G401 (cell line): ENCODE measurements at regions not wholly inside any gene's neighbourhood (a gene's known extent, or its start where the extent isn't known, plus 50 kb on each side); places are given as distances from the start of the nearest gene placed in this dataset.

Experiments used
- DNase-seq: peaks from one replicate; pipeline ENCODE4 v3.0.0-alpha.2; 2015; ENCODE audit warnings: low spot score
- in situ Hi-C: cut with HindIII; loops from 2 replicates; pipeline ENCODE4 v1.10.0; 2016; ENCODE audit warnings: low sequenced_read_pairs, mixed read lengths

DNA sequence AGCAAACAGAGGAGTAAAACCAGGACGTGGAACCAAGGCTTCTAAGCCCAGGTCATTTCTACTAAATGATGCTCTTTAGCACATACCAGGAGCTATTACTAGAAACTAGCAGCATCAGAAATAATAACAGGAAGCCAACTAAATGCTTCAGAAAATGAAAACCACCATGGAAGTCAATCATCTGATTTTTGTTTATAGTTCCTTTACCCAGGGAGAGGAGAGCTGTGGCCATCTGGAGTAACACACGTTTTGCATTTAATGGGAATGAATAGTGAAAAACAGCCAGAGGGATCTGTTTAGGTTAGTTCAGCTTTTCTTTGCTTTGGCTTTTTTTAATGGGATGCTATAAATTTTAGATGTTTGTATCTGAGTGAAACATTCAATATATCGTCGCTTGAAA lies 250.7 kb upstream of the ARHGAP20 start:
- in situ Hi-C loops = no loop called here
- DNase-seq = no peak

GRCh38 chr11:110960167-110960566 lies 247.9 kb upstream of the ARHGAP20 start:
- DNase-seq = no peak
- in situ Hi-C loops = no loop called here

DNA sequence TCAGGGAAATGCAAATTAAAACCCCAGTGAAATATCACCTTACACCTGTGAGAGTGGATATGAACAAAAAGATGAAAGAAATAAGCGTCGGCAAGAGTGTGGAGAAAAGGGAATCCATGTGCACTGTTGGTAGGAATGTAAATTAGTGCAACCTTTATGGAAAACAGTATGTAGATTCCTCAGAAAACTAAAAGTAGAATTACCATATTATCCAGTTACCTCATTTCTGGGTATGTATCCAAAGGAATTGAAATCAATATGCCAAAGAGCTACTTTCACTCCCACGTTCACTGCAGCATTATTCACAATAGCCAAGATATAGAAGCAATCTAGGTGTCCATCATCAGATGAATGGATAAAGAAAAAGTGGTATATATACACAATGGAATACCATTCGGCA lies 246.0 kb upstream of the ARHGAP20 start:
- no peak for DNase-seq
- in situ Hi-C loops = no loop called here

- in situ Hi-C loops = no loop called here
- DNase-seq = no peak
These were observed 243.5 kb upstream of the ARHGAP20 start for GRCh38 chr11:110955776-110956175.

DNA sequence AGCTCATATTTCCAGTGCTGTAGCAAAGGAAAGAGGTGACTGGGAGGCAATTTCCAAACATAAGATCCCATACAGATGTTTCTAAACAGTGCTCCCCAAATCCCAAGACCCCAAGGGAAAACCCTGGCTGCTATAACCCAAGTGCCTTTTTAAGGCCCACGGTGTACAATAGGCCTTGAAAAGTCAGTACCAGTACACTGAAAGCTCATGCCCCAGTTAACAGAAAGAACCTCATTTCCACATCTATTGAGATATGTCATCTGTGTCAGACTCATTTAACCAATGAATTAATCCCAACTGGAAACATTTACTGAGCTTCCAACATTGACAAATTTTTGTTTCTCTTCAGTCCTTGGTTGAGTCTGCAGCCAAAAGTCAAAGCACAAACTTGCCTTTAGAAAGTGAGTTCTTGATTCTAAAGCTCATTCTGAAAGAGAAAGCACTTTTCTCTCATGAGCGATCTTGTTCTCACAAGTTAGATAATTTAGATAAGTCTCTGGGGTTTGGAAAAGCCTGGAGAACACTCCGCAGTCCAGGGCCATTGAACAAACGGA lies 239.8 kb upstream of the ARHGAP20 start:
- in situ Hi-C loops = no loop called here
- DNase-seq = no peak

DNA sequence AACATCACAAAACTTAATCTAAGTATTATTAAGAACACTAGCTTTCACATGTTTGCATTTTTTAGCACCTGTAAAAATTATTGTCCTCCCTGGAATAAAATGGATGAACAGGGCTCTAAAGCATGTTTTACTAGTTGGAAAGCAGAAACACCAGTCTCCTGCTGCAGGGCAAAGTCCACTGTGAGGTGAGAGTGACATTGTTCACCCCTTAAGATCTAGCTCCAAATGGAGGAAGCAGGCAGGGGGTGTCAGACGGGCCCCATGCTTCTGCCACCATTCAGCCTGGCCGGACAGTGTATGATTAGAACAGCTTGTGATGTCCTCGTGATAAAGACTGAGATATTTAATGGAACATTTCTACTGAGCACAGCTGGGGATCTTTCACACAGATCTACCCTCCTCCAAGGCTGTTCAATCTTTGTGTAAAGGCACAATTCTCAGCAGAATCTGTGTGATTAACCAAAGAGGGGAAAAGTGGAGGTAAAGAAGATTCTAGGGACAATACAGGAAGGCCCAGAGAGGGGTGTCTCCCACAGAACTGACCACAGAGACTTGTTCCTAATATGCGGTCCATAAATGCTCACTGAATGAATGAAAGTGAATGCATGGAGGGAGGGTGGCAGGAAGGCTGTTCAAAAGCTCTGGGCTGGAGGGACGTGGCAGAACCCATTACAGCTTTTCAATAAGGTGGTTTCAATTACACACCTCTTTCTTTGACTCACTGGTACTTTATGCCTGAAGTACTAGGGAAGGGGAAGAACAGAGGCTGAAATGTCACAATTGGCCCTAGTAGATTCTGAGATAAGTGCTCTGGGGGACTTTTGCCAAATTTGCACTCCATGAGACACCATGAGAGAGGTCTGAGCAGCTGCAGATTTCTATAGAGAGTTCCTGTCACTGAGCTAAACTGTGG lies 239.1 kb upstream of the ARHGAP20 start:
- DNase-seq = no peak

DNA sequence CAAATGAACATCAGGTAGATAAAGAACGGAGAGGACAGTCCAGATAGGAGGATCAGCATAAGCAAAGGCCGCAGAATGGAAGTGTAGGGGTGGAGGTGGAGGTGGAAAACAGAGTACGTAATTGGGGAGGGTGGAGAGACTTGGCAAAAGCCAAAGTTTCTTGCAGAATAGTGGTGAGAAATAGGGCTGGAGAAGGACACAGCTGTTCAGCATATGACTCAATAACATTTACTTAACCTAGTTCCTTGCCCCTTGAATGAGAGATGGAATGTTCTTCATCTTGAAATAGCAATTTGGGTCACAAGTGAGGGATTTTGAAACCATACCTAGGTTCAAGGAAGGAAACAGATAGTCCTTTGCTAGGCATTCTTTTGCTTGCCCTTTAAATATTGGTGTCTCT lies 235.9 kb upstream of the ARHGAP20 start:
- DNase-seq = no peak
- in situ Hi-C loops = no loop called here

More for the DNA sequence above, 239.1 kb upstream of the ARHGAP20 start:
- in situ Hi-C loops = no loop called here

GRCh38 chr11:110947096-110947495 lies 234.9 kb upstream of the ARHGAP20 start:
- DNase-seq = no peak
- in situ Hi-C loops = no loop called here

GRCh38 chr11:110939471-110939870 lies 227.2 kb upstream of the ARHGAP20 start:
- in situ Hi-C loops = no loop called here
- no peak for DNase-seq

DNA sequence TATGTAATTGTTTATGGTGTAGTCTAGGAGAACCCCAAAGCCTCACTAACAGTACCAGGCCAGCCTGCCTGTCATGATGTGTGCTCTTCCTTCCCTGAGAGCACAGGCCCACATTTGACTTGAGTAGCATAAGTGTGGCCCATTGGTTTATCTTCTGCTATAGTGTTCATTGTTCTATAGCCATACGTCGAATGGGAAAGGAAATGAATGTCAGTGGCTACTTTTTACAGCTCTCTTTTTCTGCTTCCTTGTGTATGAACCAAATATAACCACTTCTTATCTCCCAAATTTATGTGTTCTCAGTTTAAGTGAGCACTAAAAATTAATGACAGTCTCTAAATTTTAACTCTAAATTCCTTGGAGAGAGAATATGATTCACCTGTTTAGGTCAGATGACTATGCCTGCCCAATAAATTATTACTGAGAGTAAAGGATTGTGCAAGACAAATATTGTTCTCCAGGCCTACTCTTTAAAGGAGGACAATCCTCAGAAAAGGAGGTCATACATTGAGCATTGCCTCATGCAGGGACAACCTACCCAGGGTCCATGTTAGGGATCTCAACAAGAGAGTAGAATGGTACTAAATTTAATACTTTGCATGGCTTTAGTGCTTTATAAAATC lies 222.9 kb upstream of the ARHGAP20 start:
- in situ Hi-C loops = no loop called here
- DNase-seq = no peak

- in situ Hi-C loops = no loop called here
- no peak for DNase-seq
These were observed 216.9 kb upstream of the ARHGAP20 start for GRCh38 chr11:110929129-110929528.

DNA sequence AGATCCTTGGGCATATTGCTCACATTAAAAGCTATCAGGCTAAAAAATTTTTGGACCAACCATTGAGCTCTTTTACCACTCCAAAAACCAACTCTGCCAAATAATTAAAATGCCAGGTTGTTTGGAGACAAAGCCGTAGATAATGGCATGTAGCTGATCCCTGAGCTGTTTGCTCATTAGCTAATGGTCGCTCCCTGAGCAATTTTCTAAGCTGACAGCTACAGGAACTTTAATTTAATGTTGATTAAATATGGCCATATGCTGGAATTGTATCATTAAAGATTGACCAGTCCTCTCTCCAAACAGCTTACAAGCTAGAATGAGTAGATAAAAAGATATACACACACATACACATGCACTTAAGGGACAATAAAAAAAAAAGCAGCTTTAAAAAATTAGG lies 216.2 kb upstream of the ARHGAP20 start:
- in situ Hi-C loops = no loop called here

GRCh38 chr11:110921742-110922521 lies 209.7 kb upstream of the ARHGAP20 start:
- in situ Hi-C loops = no loop called here
- DNase-seq = no peak

More for the DNA sequence above, 216.2 kb upstream of the ARHGAP20 start:
- no peak for DNase-seq

DNA sequence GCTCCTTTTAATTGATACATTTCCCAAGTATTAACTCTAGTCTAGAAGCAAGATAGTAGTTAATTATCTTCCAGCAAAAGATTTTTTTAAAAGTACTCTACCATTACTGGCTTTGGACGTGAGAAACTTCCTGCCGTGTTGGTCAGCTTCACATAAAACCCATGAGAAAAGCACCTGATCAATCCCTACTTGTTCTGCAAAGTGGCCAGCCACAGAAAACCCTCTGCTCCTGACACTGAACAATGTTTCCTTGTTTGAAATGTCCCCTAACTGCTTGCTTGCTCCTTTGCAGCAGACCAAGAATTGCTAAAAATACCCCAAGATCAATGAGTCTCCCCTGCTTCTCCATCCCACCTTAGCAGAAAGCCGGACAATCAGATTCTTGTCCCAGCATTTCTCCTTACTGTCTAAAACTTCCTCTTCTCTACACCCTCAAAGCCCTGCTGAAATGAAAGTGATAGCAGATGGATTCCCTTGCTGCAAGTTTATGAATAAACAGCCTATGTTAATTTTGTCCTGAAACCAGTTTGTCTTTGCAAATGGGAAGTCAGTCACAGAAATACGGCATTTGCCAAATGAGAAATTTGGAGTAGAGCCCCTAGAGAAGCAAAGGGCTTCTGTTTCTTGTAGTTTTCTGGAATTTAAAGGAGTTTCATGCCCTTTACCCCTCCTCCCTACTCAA lies 207.1 kb upstream of the ARHGAP20 start:
- in situ Hi-C loops = no loop called here
- no peak for DNase-seq

- DNase-seq = no peak
- in situ Hi-C loops = no loop called here
These were observed 206.1 kb upstream of the ARHGAP20 start for GRCh38 chr11:110918351-110918750.

DNA sequence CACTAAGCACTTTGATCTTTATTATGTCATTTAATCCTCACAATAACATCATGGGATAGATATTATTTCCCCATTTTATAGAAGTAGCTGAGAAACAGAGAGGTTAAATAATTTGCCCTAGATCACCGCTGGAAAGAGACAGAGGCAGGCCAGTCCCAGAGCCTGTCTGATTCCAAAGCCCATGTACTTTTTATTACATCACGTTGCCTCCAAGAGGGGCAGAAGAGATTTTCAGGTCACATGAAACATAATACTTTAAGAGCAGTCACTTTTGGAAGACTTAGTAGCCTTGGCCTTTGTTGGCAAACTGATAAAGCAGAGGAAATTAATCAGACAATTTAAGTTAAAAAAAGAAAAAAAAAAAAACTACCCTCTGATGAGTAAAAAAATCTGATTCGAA lies 200.2 kb upstream of the ARHGAP20 start:
- in situ Hi-C loops = no loop called here
- DNase-seq = no peak

DNA sequence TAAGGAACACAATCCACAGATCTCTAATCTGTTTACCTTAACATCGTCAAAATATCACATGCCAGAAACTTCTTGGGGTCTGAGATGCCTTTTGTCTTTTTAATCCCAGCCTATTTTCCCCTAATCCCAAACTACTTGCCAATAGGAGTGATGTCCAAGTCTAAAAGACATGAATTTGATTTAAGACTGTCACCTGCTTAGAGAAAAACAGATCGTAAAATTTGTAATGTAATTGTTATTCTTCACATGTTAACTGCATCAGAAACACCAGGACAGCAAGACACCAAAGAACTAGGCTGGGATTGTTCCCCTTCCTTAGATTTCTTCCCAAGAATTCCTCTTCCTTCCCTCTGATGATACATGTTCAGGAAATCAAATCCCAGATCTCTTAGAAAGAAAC lies 198.1 kb upstream of the ARHGAP20 start:
- in situ Hi-C loops = no loop called here
- no peak for DNase-seq

DNA sequence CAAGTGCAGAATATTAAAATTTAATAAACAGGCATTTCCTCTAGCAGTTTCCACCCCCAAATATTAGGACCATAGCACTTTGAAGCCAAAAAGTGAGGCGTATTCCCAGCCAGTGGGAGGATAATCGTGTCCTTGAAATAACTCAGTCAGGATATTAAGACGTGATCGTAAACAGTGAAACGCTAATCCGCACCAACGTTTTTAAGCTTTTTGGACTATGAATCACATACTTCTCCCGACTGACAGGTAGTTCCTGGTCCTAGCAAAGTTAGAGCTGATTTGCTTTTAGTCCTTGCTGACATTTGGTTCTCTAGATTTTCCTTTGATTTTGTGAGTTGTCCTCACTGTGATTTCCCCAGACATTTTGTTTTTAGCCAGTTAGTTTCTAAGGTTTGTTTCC lies 197.1 kb upstream of the ARHGAP20 start:
- no peak for DNase-seq
- in situ Hi-C loops = no loop called here

DNA sequence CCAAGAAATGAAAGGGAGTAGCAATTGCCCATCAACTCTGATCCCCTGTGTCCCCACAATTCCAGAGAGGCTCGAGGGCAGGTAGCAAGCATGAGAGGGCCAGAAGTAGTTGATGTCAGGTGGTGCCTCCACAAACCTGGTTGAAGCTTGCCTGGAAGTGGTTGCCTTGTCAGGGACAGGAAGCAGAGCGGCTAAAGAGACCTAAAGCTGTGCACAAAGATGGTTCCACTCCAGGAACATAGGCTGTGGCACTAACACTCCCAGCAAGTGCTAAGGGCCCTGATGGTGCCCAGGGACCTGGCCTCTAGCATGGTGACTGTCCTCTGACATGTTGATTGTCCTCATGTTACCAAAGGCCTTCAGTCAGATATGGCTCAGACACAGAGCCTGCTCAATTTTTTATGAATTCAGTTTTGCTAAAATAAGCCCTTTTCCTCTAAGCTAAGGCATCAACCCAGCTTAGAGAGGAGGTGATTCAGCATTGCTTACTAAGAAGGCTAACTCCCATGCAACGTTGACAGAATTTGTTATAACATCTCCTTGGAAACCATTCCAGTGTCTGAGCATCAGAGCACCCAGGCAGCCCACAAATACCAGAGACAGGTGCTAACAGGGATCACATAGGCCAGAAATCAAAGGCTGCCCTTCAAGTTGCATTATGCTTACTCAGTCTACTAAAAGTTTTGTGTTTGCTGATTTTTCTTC lies 196.3 kb upstream of the ARHGAP20 start:
- in situ Hi-C loops = no loop called here
- no peak for DNase-seq
